Spleen (tissue), 11 donors: ENCODE measurements at regions not wholly inside any gene's neighbourhood (a gene's known extent, or its start where the extent isn't known, plus 50 kb on each side); places are given as distances from the start of the nearest gene placed in this dataset.

ENCODE experiments used
- DNase-seq: peaks from one replicate; pipeline ENCODE4 v3.0.0-alpha.2; 2020
- H3K27ac ChIP-seq, 8 donors: fragments of 200-600 bp; sonication (generic) in 7 of 8; 1 replicate in 4 of 8; 2 replicates in 4 of 8; pipeline versions ENCODE4 v1.5.0 to v1.8.0; 2016 to 2021; ENCODE audit warnings: inconsistent platforms in 4 of 8, mild to moderate bottlenecking in 4 of 8, moderate library complexity in 1 of 8
- H3K27me3 ChIP-seq, 7 donors: fragments of 200-600 bp; sonication (generic) in 6 of 7; replicated peaks in 1 of 7; 1 replicate in 4 of 7; 2 replicates in 3 of 7; pipeline versions ENCODE4 v1.5.0 to v1.8.0; 2016 to 2021; ENCODE audit warnings: inconsistent platforms in 3 of 7, mild to moderate bottlenecking in 1 of 7
- H3K36me3 ChIP-seq, 6 donors: fragments of 200-600 bp; sonication (generic) in 5 of 6; 1 replicate in 4 of 6; 2 replicates in 2 of 6; pipeline versions ENCODE4 v1.5.0 to v1.8.0; 2016 to 2021; ENCODE audit warnings: inconsistent platforms in 2 of 6
- H3K4me1 ChIP-seq, 6 donors: fragments of 200-600 bp; sonication (generic) in 5 of 6; 1 replicate in 3 of 6; 2 replicates in 3 of 6; pipeline versions ENCODE4 v1.5.0 to v1.8.0; 2016 to 2021; ENCODE audit warnings: inconsistent platforms in 3 of 6
- H3K4me3 ChIP-seq, 8 donors: fragments of 200-600 bp; sonication (generic) in 7 of 8; 1 replicate in 4 of 8; 2 replicates in 4 of 8; pipeline versions ENCODE4 v1.5.0 to v1.8.0; 2016 to 2021; ENCODE audit warnings: inconsistent platforms in 4 of 8, mild to moderate bottlenecking in 4 of 8, moderate library complexity in 2 of 8
- H3K9me3 ChIP-seq, 8 donors: fragments of 200-600 bp; sonication (generic) in 7 of 8; 1 replicate in 4 of 8; 2 replicates in 4 of 8; pipeline versions ENCODE4 v1.5.0 to v1.8.0; 2016 to 2021; ENCODE audit warnings: inconsistent platforms in 4 of 8
- POLR2A ChIP-seq, 3 donors: fragments of 450-650 bp; IDR thresholded peaks; one replicate each; pipeline ENCODE4 v1.5.1; 2017; ENCODE audit warnings: antibody characterized with exemption in 3 of 3, mild to moderate bottlenecking in 1 of 3
- POLR2AphosphoS5 ChIP-seq, 3 donors: sonication (generic); formaldehyde crosslinking; IDR thresholded peaks; one replicate each; pipeline ENCODE4 v1.5.1; 2017; ENCODE audit warnings: antibody characterized with exemption in 3 of 3
- whole genome bisulfite sequencing, 5 donors: extraction: QIAGEN DNeasy Blood & Tissue Kit in 3 of 5; methylation state at CpG; one replicate each; pipeline versions ENCODE4 v1.1.5 to v1.1.7; 2013 to 2018; 5-methylcytosine and 5-hydroxymethylcytosine counted together
- intact Hi-C: fragments of 100-400 bp; cut with DNase I; formaldehyde crosslinking; loops from one replicate; pipeline ENCODE4 v1.15.0; 2023; ENCODE audit warnings: low total_unique reads
- TF ChIP-seq, protein P1 (sequence below), 11 experiments: fragments of 200-600 bp in 7 of 11; fragments of 450-650 bp in 4 of 11; sonication (generic) in 4 of 11; IDR thresholded peaks in 8 of 11; conservative IDR thresholded peaks in 3 of 11; 1 replicate in 7 of 11; 2 replicates in 4 of 11; pipeline versions ENCODE4 v1.4.0 to v1.8.0; 2016 to 2021; ENCODE audit warnings: antibody characterized with exemption in 11 of 11, inconsistent platforms in 4 of 11, mild to moderate bottlenecking in 1 of 11
- donor health status: healthy with polysubstance abuse.
- donor health status: DM: no; HTN: no; CAD: no; lungs with moderate emphysema.
- donor health status: DM: no; HTN: no; CAD: no.
- donor health status: Bipolar disorder and iron deficiency.
- donor health status: healthy.
- donor health status: DM: no; HTN: no; CAD: no.
- donor health status: DM: yes; HTN: yes; CAD: no.

DNA sequence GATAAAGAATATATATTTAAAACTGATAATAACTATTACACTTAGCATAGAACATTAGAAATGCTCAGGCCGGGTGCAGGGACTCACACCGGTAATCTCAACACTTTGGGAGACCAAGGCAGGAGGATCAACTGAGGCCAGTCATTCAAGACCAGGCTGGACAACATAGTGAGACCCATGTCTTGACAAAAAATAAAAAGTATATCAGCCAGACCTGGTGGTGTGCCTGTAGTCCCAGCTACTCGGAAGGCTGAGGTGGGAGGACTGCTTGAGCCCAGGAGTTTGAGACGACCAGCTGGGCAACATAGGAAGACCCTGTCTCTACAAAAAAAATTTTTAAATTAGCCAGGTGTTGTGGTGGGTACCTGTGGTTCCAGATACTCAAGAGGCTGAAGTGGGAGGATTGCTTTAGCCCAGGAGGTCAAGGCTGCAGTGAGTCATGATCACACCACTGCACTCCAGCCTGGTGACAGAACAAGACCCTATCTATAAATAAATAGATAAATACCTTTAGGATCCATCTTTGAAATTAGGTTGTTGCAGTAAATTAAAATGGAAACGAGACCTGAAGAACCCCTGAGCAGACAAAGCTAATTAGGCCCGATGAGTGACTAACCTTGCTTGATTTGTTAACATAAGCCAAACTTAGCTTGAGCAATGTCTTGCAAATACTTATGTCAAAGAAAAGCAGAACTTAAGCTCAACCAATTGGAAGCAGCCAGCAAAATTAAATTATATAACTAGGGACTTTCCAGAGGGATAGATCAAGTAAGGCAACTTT, 75.8 kb upstream of the E2F3 start:
- Histone ChIP-seq H3K27me3 (no peaks in the 10 kb centered on the region), H3K36me3 (no peaks in the 10 kb centered on the region), H3K9me3 (no peaks in the 10 kb centered on the region), H3K4me3 (no peak overlapping the region), H3K27ac (no peak overlapping the region), H3K4me1 (peaks cover 0 to 3% (median 0%) of the 10 kb centered on the region in 6 donors)
- no peak for DNase-seq
- TF ChIP-seq, protein P1, sequence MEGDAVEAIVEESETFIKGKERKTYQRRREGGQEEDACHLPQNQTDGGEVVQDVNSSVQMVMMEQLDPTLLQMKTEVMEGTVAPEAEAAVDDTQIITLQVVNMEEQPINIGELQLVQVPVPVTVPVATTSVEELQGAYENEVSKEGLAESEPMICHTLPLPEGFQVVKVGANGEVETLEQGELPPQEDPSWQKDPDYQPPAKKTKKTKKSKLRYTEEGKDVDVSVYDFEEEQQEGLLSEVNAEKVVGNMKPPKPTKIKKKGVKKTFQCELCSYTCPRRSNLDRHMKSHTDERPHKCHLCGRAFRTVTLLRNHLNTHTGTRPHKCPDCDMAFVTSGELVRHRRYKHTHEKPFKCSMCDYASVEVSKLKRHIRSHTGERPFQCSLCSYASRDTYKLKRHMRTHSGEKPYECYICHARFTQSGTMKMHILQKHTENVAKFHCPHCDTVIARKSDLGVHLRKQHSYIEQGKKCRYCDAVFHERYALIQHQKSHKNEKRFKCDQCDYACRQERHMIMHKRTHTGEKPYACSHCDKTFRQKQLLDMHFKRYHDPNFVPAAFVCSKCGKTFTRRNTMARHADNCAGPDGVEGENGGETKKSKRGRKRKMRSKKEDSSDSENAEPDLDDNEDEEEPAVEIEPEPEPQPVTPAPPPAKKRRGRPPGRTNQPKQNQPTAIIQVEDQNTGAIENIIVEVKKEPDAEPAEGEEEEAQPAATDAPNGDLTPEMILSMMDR (IDR thresholded peaks at IDR 0.05 in 8 of 11, conservative IDR thresholded peaks at IDR 0.05 in 3 of 11) = no peak
- intact Hi-C loops = no loop called here
- WGBS, 5 donors = 70 to 86% (median 77%) methylated on average over 6 of the region's 6 CpGs

DNA sequence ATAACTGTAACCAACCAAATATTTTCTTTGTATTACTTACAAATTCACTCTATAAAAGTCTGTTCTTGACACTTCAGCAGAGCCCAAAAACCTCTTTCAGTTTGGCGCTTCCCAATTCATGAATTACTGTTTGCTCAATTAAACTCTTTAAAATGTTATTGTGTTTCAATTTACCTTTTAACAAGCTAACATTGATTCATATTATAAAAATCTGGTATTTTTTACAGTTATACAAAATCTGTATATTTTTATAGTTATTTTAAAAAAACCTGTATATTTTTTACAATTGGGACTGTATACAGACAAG, 75.3 kb upstream of the E2F3 start:
- Histone ChIP-seq H3K4me1 (peaks cover 0 to 3% (median 0%) of the 10 kb centered on the region in 6 donors), H3K27ac (no peak overlapping the region), H3K9me3 (no peaks in the 10 kb centered on the region), H3K27me3 (no peaks in the 10 kb centered on the region), H3K4me3 (no peak overlapping the region), H3K36me3 (no peaks in the 10 kb centered on the region)
- intact Hi-C loops = no loop called here
- 93 to 96% (median 95%) methylated on average over 1 of the region's 1 CpG for WGBS, 5 donors
- DNase-seq = no peak
- TF ChIP-seq, protein P1 (IDR thresholded peaks at IDR 0.05 in 8 of 11, conservative IDR thresholded peaks at IDR 0.05 in 3 of 11) = no peak
- no peak for TF ChIP-seq POLR2AphosphoS5 (IDR thresholded peaks at IDR 0.05)
- no peak for TF ChIP-seq POLR2A (IDR thresholded peaks at IDR 0.05)

DNA sequence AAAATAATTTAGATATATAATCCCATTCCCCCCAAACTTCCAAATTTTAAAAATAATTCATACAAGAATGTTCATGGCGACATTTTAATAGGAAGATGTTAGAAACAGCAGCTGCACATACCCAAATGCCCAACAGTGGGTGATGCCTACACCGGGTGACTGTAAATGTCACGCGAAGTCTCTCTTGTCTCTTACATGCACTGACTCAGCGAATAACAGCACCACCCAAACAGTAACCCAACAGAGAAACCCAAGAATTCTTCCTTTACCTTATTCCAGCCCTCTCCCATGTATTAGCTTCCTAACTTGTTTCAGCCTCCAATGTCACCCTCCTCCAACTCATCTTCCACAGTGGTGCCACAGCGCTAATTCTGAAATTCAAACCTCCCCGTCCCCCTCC, 74.5 kb upstream of the E2F3 start:
- no peaks in the 10 kb centered on the region for H3K9me3 ChIP-seq
- no peak for TF ChIP-seq POLR2AphosphoS5 (IDR thresholded peaks at IDR 0.05)
- TF ChIP-seq, protein P1 (IDR thresholded peaks at IDR 0.05 in 8 of 11, conservative IDR thresholded peaks at IDR 0.05 in 3 of 11) = no peak
- no peak for TF ChIP-seq POLR2A (IDR thresholded peaks at IDR 0.05)
- intact Hi-C loops = no loop called here
- DNase-seq = no peak
- no peak overlapping the region for H3K27ac ChIP-seq
- H3K36me3 ChIP-seq = no peaks in the 10 kb centered on the region
- peaks cover 0 to 3% (median 0%) of the 10 kb centered on the region in 6 donors for H3K4me1 ChIP-seq
- H3K4me3 ChIP-seq = no peak overlapping the region
- WGBS, 5 donors = 92 to 94% (median 94%) methylated on average over 7 of the region's 7 CpGs
- H3K27me3 ChIP-seq = no peaks in the 10 kb centered on the region

DNA sequence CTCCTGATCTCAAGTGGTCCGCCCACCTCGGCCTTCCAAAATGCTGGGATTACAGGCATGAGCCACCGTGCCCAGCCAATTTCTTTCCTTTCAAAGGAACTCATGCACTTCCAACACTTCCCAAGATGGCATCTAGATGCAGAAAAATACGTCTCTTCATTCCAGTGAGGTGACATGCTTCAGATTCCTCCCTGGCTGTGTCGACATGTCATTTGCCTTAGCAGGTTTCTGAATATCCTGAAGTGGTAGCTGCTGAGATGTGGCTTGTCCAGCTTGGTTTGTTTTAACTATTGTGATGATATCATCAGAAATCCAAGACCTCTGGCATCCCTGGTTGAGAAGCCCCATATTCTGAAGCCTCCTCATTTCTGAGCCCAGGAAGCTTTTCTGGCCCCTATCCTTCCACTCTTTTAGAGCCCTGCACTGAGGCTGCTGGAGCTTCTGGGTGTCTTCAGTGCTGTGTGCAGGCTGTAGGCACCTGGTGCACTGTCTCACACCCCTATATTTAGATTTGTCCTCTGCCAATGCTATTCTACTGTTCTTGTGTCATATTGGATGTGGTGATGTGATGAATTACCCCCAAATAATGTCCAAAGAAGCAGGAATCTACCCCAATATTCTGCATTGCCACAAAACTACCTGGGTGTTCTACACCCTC, 73.3 kb upstream of the E2F3 start:
- intact Hi-C loops = no loop called here

More for the DNA sequence above, 73.3 kb upstream of the E2F3 start:
- DNase-seq = no peak
- Histone ChIP-seq H3K27me3 (no peaks in the 10 kb centered on the region), H3K4me1 (peaks cover 0 to 3% (median 0%) of the 10 kb centered on the region in 6 donors), H3K4me3 (no peak overlapping the region), H3K9me3 (no peaks in the 10 kb centered on the region), H3K36me3 (no peaks in the 10 kb centered on the region), H3K27ac (no peak overlapping the region)
- WGBS, 5 donors = 87 to 92% (median 91%) methylated on average over 5 of the region's 5 CpGs
- TF ChIP-seq, protein P1 (IDR thresholded peaks at IDR 0.05 in 8 of 11, conservative IDR thresholded peaks at IDR 0.05 in 3 of 11) = no peak
- TF ChIP-seq POLR2AphosphoS5 (IDR thresholded peaks at IDR 0.05) (no peak), POLR2A (IDR thresholded peaks at IDR 0.05) (no peak)
